ENCODE measurements at regions not wholly inside any gene's neighbourhood (a gene's known extent, or its start where the extent isn't known, plus 50 kb on each side); places are given as distances from the start of the nearest gene placed in this dataset.
A peak's percentile ranks its signal among the peaks of the same experiment; 100 is the strongest.

- Histone ChIP-seq H3K4me3 (no peak overlapping the region), H4K20me1 (replicated peaks; ENCODE audit: insufficient read depth) (no peaks in the 10 kb centered on the region; the same call in 1 of the 2 replicates), H3K27me3 (ENCODE audit: insufficient read depth) (no peaks in the 10 kb centered on the region), H3F3A (replicated peaks; ENCODE audit: low read depth) (no peaks in the 10 kb centered on the region), H3K4me1 (ENCODE audit: insufficient read depth) (no peaks in the 10 kb centered on the region), H3K9me2 (ENCODE audit: insufficient read depth) (peaks cover 5% of the 10 kb centered on the region; the same call in 1 of the 2 replicates), H2AFZ (peak overlapping the region; percentile 59), H3K36me3 (ENCODE audit: insufficient read depth) (no peaks in the 10 kb centered on the region), H3K4me2 (no peak overlapping the region), H3K27ac (ENCODE audit: low read depth) (no peak overlapping the region), H3K79me2 (replicated peaks; ENCODE audit: insufficient read depth) (no peaks in the 10 kb centered on the region)
- TF ChIP-seq EZH2 (IDR thresholded peaks at IDR 0.05; ENCODE audit: low read depth, unreplicated experiment) (no peak), JUNB (IDR thresholded peaks at IDR 0.05; ENCODE audit: unreplicated experiment) (no peak), ZNF114 (CRISPR knock-in tag; IDR thresholded peaks at IDR 0.05) (no peak), CTCF (conservative IDR thresholded peaks at IDR 0.05; ENCODE audit: low read depth in 2 of 2) (no peak), NANOG (IDR thresholded peaks at IDR 0.05; ENCODE audit: borderline replicate concordance) (no peak)
- TF ChIP-seq, protein P1, sequence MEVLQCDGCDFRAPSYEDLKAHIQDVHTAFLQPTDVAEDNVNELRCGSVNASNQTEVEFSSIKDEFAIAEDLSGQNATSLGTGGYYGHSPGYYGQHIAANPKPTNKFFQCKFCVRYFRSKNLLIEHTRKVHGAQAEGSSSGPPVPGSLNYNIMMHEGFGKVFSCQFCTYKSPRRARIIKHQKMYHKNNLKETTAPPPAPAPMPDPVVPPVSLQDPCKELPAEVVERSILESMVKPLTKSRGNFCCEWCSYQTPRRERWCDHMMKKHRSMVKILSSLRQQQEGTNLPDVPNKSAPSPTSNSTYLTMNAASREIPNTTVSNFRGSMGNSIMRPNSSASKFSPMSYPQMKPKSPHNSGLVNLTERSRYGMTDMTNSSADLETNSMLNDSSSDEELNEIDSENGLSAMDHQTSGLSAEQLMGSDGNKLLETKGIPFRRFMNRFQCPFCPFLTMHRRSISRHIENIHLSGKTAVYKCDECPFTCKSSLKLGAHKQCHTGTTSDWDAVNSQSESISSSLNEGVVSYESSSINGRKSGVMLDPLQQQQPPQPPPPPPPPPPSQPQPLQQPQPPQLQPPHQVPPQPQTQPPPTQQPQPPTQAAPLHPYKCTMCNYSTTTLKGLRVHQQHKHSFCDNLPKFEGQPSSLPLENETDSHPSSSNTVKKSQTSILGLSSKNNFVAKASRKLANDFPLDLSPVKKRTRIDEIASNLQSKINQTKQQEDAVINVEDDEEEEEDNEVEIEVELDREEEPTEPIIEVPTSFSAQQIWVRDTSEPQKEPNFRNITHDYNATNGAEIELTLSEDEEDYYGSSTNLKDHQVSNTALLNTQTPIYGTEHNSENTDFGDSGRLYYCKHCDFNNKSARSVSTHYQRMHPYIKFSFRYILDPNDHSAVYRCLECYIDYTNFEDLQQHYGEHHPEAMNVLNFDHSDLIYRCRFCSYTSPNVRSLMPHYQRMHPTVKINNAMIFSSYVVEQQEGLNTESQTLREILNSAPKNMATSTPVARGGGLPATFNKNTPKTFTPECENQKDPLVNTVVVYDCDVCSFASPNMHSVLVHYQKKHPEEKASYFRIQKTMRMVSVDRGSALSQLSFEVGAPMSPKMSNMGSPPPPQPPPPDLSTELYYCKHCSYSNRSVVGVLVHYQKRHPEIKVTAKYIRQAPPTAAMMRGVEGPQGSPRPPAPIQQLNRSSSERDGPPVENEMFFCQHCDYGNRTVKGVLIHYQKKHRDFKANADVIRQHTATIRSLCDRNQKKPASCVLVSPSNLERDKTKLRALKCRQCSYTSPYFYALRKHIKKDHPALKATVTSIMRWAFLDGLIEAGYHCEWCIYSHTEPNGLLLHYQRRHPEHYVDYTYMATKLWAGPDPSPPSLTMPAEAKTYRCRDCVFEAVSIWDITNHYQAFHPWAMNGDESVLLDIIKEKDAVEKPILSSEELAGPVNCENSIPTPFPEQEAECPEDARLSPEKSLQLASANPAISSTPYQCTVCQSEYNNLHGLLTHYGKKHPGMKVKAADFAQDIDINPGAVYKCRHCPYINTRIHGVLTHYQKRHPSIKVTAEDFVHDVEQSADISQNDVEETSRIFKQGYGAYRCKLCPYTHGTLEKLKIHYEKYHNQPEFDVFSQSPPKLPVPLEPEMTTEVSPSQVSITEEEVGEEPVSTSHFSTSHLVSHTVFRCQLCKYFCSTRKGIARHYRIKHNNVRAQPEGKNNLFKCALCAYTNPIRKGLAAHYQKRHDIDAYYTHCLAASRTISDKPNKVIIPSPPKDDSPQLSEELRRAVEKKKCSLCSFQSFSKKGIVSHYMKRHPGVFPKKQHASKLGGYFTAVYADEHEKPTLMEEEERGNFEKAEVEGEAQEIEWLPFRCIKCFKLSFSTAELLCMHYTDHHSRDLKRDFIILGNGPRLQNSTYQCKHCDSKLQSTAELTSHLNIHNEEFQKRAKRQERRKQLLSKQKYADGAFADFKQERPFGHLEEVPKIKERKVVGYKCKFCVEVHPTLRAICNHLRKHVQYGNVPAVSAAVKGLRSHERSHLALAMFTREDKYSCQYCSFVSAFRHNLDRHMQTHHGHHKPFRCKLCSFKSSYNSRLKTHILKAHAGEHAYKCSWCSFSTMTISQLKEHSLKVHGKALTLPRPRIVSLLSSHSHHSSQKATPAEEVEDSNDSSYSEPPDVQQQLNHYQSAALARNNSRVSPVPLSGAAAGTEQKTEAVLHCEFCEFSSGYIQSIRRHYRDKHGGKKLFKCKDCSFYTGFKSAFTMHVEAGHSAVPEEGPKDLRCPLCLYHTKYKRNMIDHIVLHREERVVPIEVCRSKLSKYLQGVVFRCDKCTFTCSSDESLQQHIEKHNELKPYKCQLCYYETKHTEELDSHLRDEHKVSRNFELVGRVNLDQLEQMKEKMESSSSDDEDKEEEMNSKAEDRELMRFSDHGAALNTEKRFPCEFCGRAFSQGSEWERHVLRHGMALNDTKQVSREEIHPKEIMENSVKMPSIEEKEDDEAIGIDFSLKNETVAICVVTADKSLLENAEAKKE (CRISPR knock-in tag; IDR thresholded peaks at IDR 0.05) = no peak
- TF ChIP-seq, protein P2, sequence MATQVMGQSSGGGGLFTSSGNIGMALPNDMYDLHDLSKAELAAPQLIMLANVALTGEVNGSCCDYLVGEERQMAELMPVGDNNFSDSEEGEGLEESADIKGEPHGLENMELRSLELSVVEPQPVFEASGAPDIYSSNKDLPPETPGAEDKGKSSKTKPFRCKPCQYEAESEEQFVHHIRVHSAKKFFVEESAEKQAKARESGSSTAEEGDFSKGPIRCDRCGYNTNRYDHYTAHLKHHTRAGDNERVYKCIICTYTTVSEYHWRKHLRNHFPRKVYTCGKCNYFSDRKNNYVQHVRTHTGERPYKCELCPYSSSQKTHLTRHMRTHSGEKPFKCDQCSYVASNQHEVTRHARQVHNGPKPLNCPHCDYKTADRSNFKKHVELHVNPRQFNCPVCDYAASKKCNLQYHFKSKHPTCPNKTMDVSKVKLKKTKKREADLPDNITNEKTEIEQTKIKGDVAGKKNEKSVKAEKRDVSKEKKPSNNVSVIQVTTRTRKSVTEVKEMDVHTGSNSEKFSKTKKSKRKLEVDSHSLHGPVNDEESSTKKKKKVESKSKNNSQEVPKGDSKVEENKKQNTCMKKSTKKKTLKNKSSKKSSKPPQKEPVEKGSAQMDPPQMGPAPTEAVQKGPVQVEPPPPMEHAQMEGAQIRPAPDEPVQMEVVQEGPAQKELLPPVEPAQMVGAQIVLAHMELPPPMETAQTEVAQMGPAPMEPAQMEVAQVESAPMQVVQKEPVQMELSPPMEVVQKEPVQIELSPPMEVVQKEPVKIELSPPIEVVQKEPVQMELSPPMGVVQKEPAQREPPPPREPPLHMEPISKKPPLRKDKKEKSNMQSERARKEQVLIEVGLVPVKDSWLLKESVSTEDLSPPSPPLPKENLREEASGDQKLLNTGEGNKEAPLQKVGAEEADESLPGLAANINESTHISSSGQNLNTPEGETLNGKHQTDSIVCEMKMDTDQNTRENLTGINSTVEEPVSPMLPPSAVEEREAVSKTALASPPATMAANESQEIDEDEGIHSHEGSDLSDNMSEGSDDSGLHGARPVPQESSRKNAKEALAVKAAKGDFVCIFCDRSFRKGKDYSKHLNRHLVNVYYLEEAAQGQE (IDR thresholded peaks at IDR 0.05; ENCODE audit: unreplicated experiment) = no peak
- TF ChIP-seq, protein P3, sequence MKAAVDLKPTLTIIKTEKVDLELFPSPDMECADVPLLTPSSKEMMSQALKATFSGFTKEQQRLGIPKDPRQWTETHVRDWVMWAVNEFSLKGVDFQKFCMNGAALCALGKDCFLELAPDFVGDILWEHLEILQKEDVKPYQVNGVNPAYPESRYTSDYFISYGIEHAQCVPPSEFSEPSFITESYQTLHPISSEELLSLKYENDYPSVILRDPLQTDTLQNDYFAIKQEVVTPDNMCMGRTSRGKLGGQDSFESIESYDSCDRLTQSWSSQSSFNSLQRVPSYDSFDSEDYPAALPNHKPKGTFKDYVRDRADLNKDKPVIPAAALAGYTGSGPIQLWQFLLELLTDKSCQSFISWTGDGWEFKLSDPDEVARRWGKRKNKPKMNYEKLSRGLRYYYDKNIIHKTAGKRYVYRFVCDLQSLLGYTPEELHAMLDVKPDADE (IDR thresholded peaks at IDR 0.05) = no peak
- ATAC-seq (no peak), DNase-seq (ENCODE audit: low spot score) (no peak)
- Mint-ChIP-seq H3K4me1 (peaks cover 4% of the 10 kb centered on the region; the same call in 1 of the 3 replicates), H3K9me3 (no peaks in the 10 kb centered on the region; the same call in 2 of the 3 replicates), H3K4me3 (no peak overlapping the region), H3K27ac (no peak overlapping the region), H3K27me3 (ENCODE audit: insufficient read depth, low read depth, poor library complexity) (no peaks in the 10 kb centered on the region), H3K36me3 (ENCODE audit: low read depth) (no peaks in the 10 kb centered on the region)
Measured at GRCh38 chr15:91562698-91563097, 290.8 kb upstream of the SLCO3A1 start.
